H1 (cell line): ENCODE measurements at regions not wholly inside any gene's neighbourhood (a gene's known extent, or its start where the extent isn't known, plus 50 kb on each side); places are given as distances from the start of the nearest gene placed in this dataset.

ENCODE experiments used
- CTCF ChIA-PET: fragments of 300-600 bp; sonication (Branson Sonifier 250); formaldehyde crosslinking; loops from one replicate; lab custom pipeline; 2021; ENCODE audit not compliant: partially characterized antibody; lab: Charles Lee
- POLR2A ChIA-PET: fragments of 300-600 bp; sonication (Branson Sonifier 250); formaldehyde crosslinking; loops from one replicate; lab custom pipeline; 2021; ENCODE audit warnings: inconsistent platforms; ENCODE audit not compliant: partially characterized antibody; lab: Charles Lee
- DNase-seq, 2 experiments: peaks; one replicate each; pipeline versions ENCODE4 v3.0.0 to v3.0.0-alpha.2; 2010 to 2022; ENCODE audit warnings: low spot score in 2 of 2, low read depth in 1 of 2, mixed read lengths in 1 of 2
- FAIRE-seq: peaks from 2 replicates; lab custom pipeline; 2011; peaks lifted over from hg19 to GRCh38; lab: Jason Lieb, UNC
- H2AFZ ChIP-seq: 2 replicates; pipeline ENCODE4 v1.8.1; 2012; ENCODE audit warnings: low read length, inconsistent platforms
- H2AK5ac ChIP-seq: 2 replicates; pipeline ENCODE4 v1.6.1; 2013; ENCODE audit warnings: low read depth, low read length
- H2BK120ac ChIP-seq: replicated peaks from 2 replicates; pipeline ENCODE3; 2013; ENCODE audit warnings: low read depth, low read length, inconsistent platforms
- H2BK12ac ChIP-seq: 2 replicates; pipeline ENCODE4 v1.6.1; 2013; ENCODE audit warnings: low read depth, low read length
- H2BK15ac ChIP-seq: 2 replicates; pipeline ENCODE4 v1.6.1; 2013; ENCODE audit warnings: low read length
- H2BK20ac ChIP-seq: 2 replicates; pipeline ENCODE4 v1.6.1; 2013; ENCODE audit warnings: low read length
- H2BK5ac ChIP-seq: 2 replicates; pipeline ENCODE4 v1.6.1; 2013; ENCODE audit warnings: low read depth, low read length
- H3K14ac ChIP-seq: 2 replicates; pipeline ENCODE4 v1.6.1; 2013; ENCODE audit warnings: inconsistent platforms; ENCODE audit not compliant: insufficient read length
- H3K18ac ChIP-seq: 2 replicates; pipeline ENCODE4 v1.6.1; 2013; ENCODE audit warnings: low read length; ENCODE audit errors: extremely low read depth
- H3K23ac ChIP-seq: 2 replicates; pipeline ENCODE4 v1.6.1; 2013; ENCODE audit warnings: inconsistent platforms; ENCODE audit not compliant: insufficient read length
- H3K23me2 ChIP-seq: 2 replicates; pipeline ENCODE4 v1.6.1; 2013; ENCODE audit warnings: low read depth, low read length
- H3K27ac ChIP-seq: 2 replicates; pipeline ENCODE4 v1.6.1; 2011; ENCODE audit warnings: low read depth, low read length, inconsistent platforms
- H3K27me3 ChIP-seq, 4 experiments: replicated peaks in 1 of 4; 1 replicate in 1 of 4; 2 replicates in 3 of 4; pipeline versions ENCODE4 v1.6.1 to v1.8.1; 2011 to 2013; ENCODE audit warnings: low read length in 3 of 4, mild to moderate bottlenecking in 3 of 4, inconsistent platforms in 2 of 4, mixed read lengths in 2 of 4, moderate library complexity in 1 of 4; ENCODE audit not compliant: control insufficient read depth in 3 of 4, insufficient read depth in 3 of 4; ENCODE audit errors: extremely low read depth in 1 of 4
- H3K36me3 ChIP-seq, 4 experiments: 2 replicates each; pipeline versions ENCODE4 v1.6.1 to v1.8.1; 2011 to 2013; ENCODE audit warnings: mild to moderate bottlenecking in 4 of 4, low read length in 3 of 4, moderate library complexity in 2 of 4, control low read depth in 1 of 4, inconsistent platforms in 1 of 4; ENCODE audit not compliant: insufficient read depth in 4 of 4, control insufficient read depth in 2 of 4
- H3K4ac ChIP-seq: replicated peaks from 2 replicates; pipeline ENCODE3; 2013; ENCODE audit warnings: low read length, low read depth, mixed read lengths, inconsistent platforms; ENCODE audit not compliant: insufficient read length
- H3K4me1 ChIP-seq, 4 experiments: replicated peaks in 1 of 4; 1 replicate in 1 of 4; 2 replicates in 3 of 4; pipeline versions ENCODE4 v1.6.1 to v1.8.1; 2011 to 2013; ENCODE audit warnings: low read length in 3 of 4, inconsistent platforms in 2 of 4, mixed read lengths in 1 of 4; ENCODE audit not compliant: insufficient read depth in 4 of 4, control insufficient read depth in 3 of 4
- H3K4me2 ChIP-seq, 2 experiments: 2 replicates each; pipeline versions ENCODE4 v1.6.1 to v1.8.1; 2011 to 2013; ENCODE audit warnings: low read depth in 2 of 2, low read length in 2 of 2, control low read depth in 1 of 2, inconsistent platforms in 1 of 2, mild to moderate bottlenecking in 1 of 2; ENCODE audit not compliant: insufficient read depth in 1 of 2
- H3K4me3 ChIP-seq, 4 experiments: fragments of 200-600, 300-600 bp in 1 of 4; sonication (generic), shearing (Covaris generic), sonication (Bioruptor Twin) in 1 of 4; 2 replicates each; pipeline versions ENCODE4 v1.5.1 to v1.8.1; 2011 to 2016; ENCODE audit warnings: low read length in 4 of 4, low read depth in 3 of 4, control low read depth in 2 of 4, inconsistent platforms in 2 of 4, mild to moderate bottlenecking in 2 of 4, mixed read lengths in 1 of 4, moderate library complexity in 1 of 4; ENCODE audit not compliant: insufficient read depth in 2 of 4; ENCODE audit errors: extremely low read depth in 1 of 4
- H3K56ac ChIP-seq: replicated peaks from 2 replicates; pipeline ENCODE3; 2013; ENCODE audit warnings: low read depth, mild to moderate bottlenecking, mixed read lengths, low read length, inconsistent platforms; ENCODE audit not compliant: insufficient read length
- H3K79me1 ChIP-seq: 2 replicates; pipeline ENCODE4 v1.6.1; 2013; ENCODE audit warnings: low read depth, low read length, control low read depth
- H3K79me2 ChIP-seq, 2 experiments: 2 replicates each; pipeline versions ENCODE4 v1.6.1 to v1.8.1; 2012 to 2013; ENCODE audit warnings: low read length in 2 of 2, mild to moderate bottlenecking in 2 of 2, inconsistent platforms in 1 of 2; ENCODE audit not compliant: insufficient read depth in 2 of 2, control insufficient read depth in 1 of 2
- H3K9ac ChIP-seq, 4 experiments: replicated peaks in 1 of 4; 1 replicate in 1 of 4; 2 replicates in 3 of 4; pipeline versions ENCODE4 v1.6.1 to v1.8.1; 2011 to 2013; ENCODE audit warnings: low read depth in 3 of 4, low read length in 3 of 4, control low read depth in 2 of 4, mild to moderate bottlenecking in 2 of 4, moderate library complexity in 2 of 4, inconsistent platforms in 1 of 4; ENCODE audit errors: extremely low read depth in 1 of 4
- H3K9me3 ChIP-seq, 2 experiments: 2 replicates each; pipeline versions ENCODE4 v1.6.1 to v1.8.1; 2012 to 2013; ENCODE audit warnings: mild to moderate bottlenecking in 2 of 2, moderate library complexity in 2 of 2, control low read depth in 1 of 2, inconsistent platforms in 1 of 2, low read depth in 1 of 2, low read length in 1 of 2, mixed read lengths in 1 of 2; ENCODE audit not compliant: insufficient read depth in 2 of 2
- H4K20me1 ChIP-seq, 2 experiments: replicated peaks in 1 of 2; 2 replicates each; pipeline versions ENCODE3 to v1.8.1; 2011 to 2013; ENCODE audit warnings: inconsistent platforms in 2 of 2, low read length in 2 of 2, mild to moderate bottlenecking in 1 of 2; ENCODE audit not compliant: insufficient read depth in 2 of 2, control insufficient read depth in 1 of 2
- H4K5ac ChIP-seq: 2 replicates; pipeline ENCODE4 v1.6.1; 2013; ENCODE audit warnings: low read length, low read depth, mixed read lengths, inconsistent platforms; ENCODE audit not compliant: insufficient read length
- H4K8ac ChIP-seq: 2 replicates; pipeline ENCODE4 v1.8.0; 2013; ENCODE audit warnings: mild to moderate bottlenecking, moderate library complexity, low read length, inconsistent platforms; ENCODE audit not compliant: insufficient read depth; ENCODE audit errors: extremely low read depth
- H4K91ac ChIP-seq: replicated peaks from 2 replicates; pipeline ENCODE3; 2013; ENCODE audit warnings: low read length, mixed read lengths, inconsistent platforms; ENCODE audit not compliant: insufficient read length
- ASH2L ChIP-seq: fragments of 200-600, 300-600 bp; sonication (generic); IDR thresholded peaks from one replicate; pipeline ENCODE4 v1.7.1; 2017; ENCODE audit warnings: low read length
- CHD1 ChIP-seq: IDR thresholded peaks from 2 replicates; pipeline ENCODE4 v1.6.1; 2012; ENCODE audit warnings: low read depth, low read length, improper control_type of control experiment
- CHD2 ChIP-seq: IDR thresholded peaks from 2 replicates; pipeline ENCODE4 v1.6.1; 2012; ENCODE audit warnings: low read length, improper control_type of control experiment
- EGR1 ChIP-seq: IDR thresholded peaks from 2 replicates; pipeline ENCODE4 v1.6.1; 2011; ENCODE audit warnings: low read depth, low read length, borderline replicate concordance
- EZH2 ChIP-seq: fragments of 200-600 bp; sonication (generic); IDR thresholded peaks from 2 replicates; pipeline ENCODE4 v1.7.1; 2012; ENCODE audit warnings: low read depth, mild to moderate bottlenecking, moderate library complexity, low read length, inconsistent platforms; ENCODE audit not compliant: severe bottlenecking
- JUND ChIP-seq: IDR thresholded peaks from 2 replicates; pipeline ENCODE4 v1.6.1; 2011; ENCODE audit warnings: mild to moderate bottlenecking, improper control_type of control experiment, low read length
- MAFK ChIP-seq: IDR thresholded peaks from 2 replicates; pipeline ENCODE4 v1.6.1; 2012; ENCODE audit warnings: low read depth, mild to moderate bottlenecking, improper control_type of control experiment, low read length
- RAD21 ChIP-seq, 2 experiments: IDR thresholded peaks in 1 of 2; conservative IDR thresholded peaks in 1 of 2; 2 replicates each; pipeline ENCODE4 v1.6.1; 2011; ENCODE audit warnings: low read depth in 2 of 2, low read length in 2 of 2, improper control_type of control experiment in 1 of 2, inconsistent platforms in 1 of 2, mild to moderate bottlenecking in 1 of 2, moderate library complexity in 1 of 2
- SP1 ChIP-seq: IDR thresholded peaks from 2 replicates; pipeline ENCODE4 v1.6.1; 2011; ENCODE audit warnings: low read depth, low read length
- SP2 ChIP-seq: IDR thresholded peaks from 2 replicates; pipeline ENCODE4 v1.6.1; 2012; ENCODE audit warnings: mild to moderate bottlenecking, low read length, inconsistent platforms
- TAF7 ChIP-seq: optimal IDR thresholded peaks from 2 replicates; pipeline ENCODE3; 2011; ENCODE audit warnings: low read depth, mild to moderate bottlenecking, inconsistent platforms, low read length, moderate library complexity, borderline replicate concordance
- TCF12 ChIP-seq: IDR thresholded peaks from 2 replicates; pipeline ENCODE4 v1.6.1; 2011; ENCODE audit warnings: low read depth, mild to moderate bottlenecking, low read length
- WGBS, 2 experiments: shearing (Covaris generic) in 1 of 2; methylation state at CpG; one replicate each; pipeline versions ENCODE4 v1.1.6 to v1.1.7; 2013 to 2015; ENCODE audit warnings: low lambda C conversion rate in 2 of 2, mixed read lengths in 2 of 2, inconsistent platforms in 1 of 2, low coverage in 1 of 2, missing lambda C conversion rate in 1 of 2; ENCODE audit not compliant: insufficient replicate concordance in 2 of 2, insufficient coverage in 1 of 2, insufficient read length in 1 of 2; ENCODE audit errors: extremely low coverage in 1 of 2, missing lambda C conversion rate in 1 of 2; 5-methylcytosine and 5-hydroxymethylcytosine counted together
- TF ChIP-seq, protein P1 (sequence below), 3 experiments: IDR thresholded peaks; 1 replicate in 2 of 3; 2 replicates in 1 of 3; pipeline versions ENCODE4 v1.5.1 to v1.6.1; 2011; ENCODE audit warnings: low read length in 3 of 3, mild to moderate bottlenecking in 3 of 3, inconsistent platforms in 2 of 3, low read depth in 1 of 3, moderate library complexity in 1 of 3; ENCODE audit not compliant: insufficient read depth in 1 of 3; ENCODE audit errors: control extremely low read depth in 1 of 3

DNA sequence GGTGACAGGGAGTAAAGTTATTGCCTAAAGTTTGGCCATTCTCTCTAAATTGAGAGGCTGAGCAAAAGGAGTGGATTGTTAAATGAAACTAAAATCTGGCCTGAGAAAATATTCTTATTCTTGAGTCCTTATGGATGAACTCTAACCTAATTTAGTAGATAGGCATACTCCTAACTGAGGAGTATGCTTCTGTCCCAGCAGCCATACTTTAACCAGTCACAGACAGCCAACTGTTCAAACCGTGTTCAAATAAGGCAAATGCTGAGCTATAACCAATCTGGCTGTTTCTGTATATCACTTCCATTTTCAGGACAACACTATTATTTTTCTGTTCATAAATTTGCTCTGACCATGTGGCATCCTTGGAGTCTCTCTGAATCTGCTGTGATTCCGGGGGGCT is 75.9 kb upstream of the RERGL start:
- no peaks in the 10 kb centered on the region for H3K9me3 ChIP-seq
- H3K4ac ChIP-seq, result no peak overlapping the region
- no peak overlapping the region for H2BK5ac ChIP-seq
- no peaks in the 10 kb centered on the region for H3K79me1 ChIP-seq
- no peaks in the 10 kb centered on the region for H3K4me1 ChIP-seq
- H3K79me2 ChIP-seq, result no peaks in the 10 kb centered on the region
- no peak overlapping the region for H2BK20ac ChIP-seq
- no peak overlapping the region for H3K56ac ChIP-seq
- no peak overlapping the region for H2AFZ ChIP-seq
- H4K5ac ChIP-seq, result no peak overlapping the region
- no peak overlapping the region for H3K4me3 ChIP-seq
- no peak overlapping the region for H3K14ac ChIP-seq
- H2AK5ac ChIP-seq, result no peak overlapping the region
- no peak for FAIRE-seq
- no peak overlapping the region for H2BK15ac ChIP-seq
- CTCF ChIA-PET, result interaction anchor here (1.0 to 1.2 kb wide), 2 partner anchors 60 kb away, joined by 3 to 5 read pairs; no protein-coding TSS in a partner anchor
- no peak overlapping the region for H2BK120ac ChIP-seq
- H3K36me3 ChIP-seq, result no peaks in the 10 kb centered on the region
- POLR2A ChIA-PET, result no interaction called here
- no peak overlapping the region for H3K23ac ChIP-seq
- no peak overlapping the region for H2BK12ac ChIP-seq
- no peaks in the 10 kb centered on the region for H3K27me3 ChIP-seq
- no peaks in the 10 kb centered on the region for H3K23me2 ChIP-seq
- H3K27ac ChIP-seq, result no peak overlapping the region
- no peak for DNase-seq
- no peak overlapping the region for H4K8ac ChIP-seq
- H3K9ac ChIP-seq, result no peak overlapping the region
- no peaks in the 10 kb centered on the region for H4K20me1 ChIP-seq
- no peak overlapping the region for H4K91ac ChIP-seq
- no peak overlapping the region for H3K18ac ChIP-seq
- 92% methylated on average over 2 of the region's 2 CpGs; no CpG with 5 or more reads in 1 of the 2 experiments for WGBS, 2 experiments
- no peak overlapping the region for H3K4me2 ChIP-seq
- TF ChIP-seq CHD2 (no peak), SP1 (no peak), JUND (no peak), CHD1 (no peak), EZH2 (no peak), MAFK (no peak), TAF7 (no peak), RAD21 (IDR thresholded peaks at IDR 0.05 in 1 of 2, conservative IDR thresholded peaks at IDR 0.05 in 1 of 2; ENCODE audit: low read depth in 2 of 2, low read length in 2 of 2) (no peak), EGR1 (no peak), ASH2L (no peak), SP2 (no peak), TCF12 (no peak)
- TF ChIP-seq, protein P1, sequence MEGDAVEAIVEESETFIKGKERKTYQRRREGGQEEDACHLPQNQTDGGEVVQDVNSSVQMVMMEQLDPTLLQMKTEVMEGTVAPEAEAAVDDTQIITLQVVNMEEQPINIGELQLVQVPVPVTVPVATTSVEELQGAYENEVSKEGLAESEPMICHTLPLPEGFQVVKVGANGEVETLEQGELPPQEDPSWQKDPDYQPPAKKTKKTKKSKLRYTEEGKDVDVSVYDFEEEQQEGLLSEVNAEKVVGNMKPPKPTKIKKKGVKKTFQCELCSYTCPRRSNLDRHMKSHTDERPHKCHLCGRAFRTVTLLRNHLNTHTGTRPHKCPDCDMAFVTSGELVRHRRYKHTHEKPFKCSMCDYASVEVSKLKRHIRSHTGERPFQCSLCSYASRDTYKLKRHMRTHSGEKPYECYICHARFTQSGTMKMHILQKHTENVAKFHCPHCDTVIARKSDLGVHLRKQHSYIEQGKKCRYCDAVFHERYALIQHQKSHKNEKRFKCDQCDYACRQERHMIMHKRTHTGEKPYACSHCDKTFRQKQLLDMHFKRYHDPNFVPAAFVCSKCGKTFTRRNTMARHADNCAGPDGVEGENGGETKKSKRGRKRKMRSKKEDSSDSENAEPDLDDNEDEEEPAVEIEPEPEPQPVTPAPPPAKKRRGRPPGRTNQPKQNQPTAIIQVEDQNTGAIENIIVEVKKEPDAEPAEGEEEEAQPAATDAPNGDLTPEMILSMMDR (IDR thresholded peaks at IDR 0.05; ENCODE audit: control extremely low read depth in 1 of 3, insufficient read depth in 1 of 3, low read depth in 1 of 3, low read length in 3 of 3), result no peak
